Sigmoid colon (tissue), 6 donors: ENCODE measurements at regions not wholly inside any gene's neighbourhood (a gene's known extent, or its start where the extent isn't known, plus 50 kb on each side); places are given as distances from the start of the nearest gene placed in this dataset.

Experiments
- DNase-seq: peaks from one replicate; pipeline ENCODE4 v3.0.0-alpha.2; 2019
- H3K27ac ChIP-seq, 4 donors: fragments of 200-600 bp; sonication (generic); one replicate each; pipeline ENCODE4 v1.5.1; 2016 to 2019; ENCODE audit warnings: mild to moderate bottlenecking in 1 of 4
- H3K27me3 ChIP-seq, 3 donors: fragments of 200-600 bp; sonication (generic); one replicate each; pipeline ENCODE4 v1.5.1; 2019; ENCODE audit warnings: mild to moderate bottlenecking in 1 of 3
- H3K36me3 ChIP-seq, 4 donors: fragments of 200-600 bp; sonication (generic); one replicate each; pipeline ENCODE4 v1.5.1; 2016 to 2019
- H3K4me1 ChIP-seq, 4 donors: fragments of 200-600 bp; sonication (generic); one replicate each; pipeline ENCODE4 v1.5.1; 2017 to 2019
- H3K4me3 ChIP-seq, 4 donors: fragments of 200-600 bp; sonication (generic); one replicate each; pipeline ENCODE4 v1.5.1; 2017 to 2019; ENCODE audit warnings: mild to moderate bottlenecking in 2 of 4, moderate library complexity in 1 of 4
- H3K9me3 ChIP-seq, 4 donors: fragments of 200-600 bp in 3 of 4; sonication (generic) in 3 of 4; one replicate each; pipeline versions ENCODE4 v1.5.1 to v1.6.1; 2013 to 2019
- CTCF ChIP-seq, 4 experiments: fragments of 450-650 bp in 3 of 4; fragments of 200-600 bp in 1 of 4; IDR thresholded peaks; one replicate each; pipeline ENCODE4 v1.5.1; 2016 to 2019; ENCODE audit warnings: antibody characterized with exemption in 4 of 4, mild to moderate bottlenecking in 3 of 4, moderate library complexity in 2 of 4
- EP300 ChIP-seq, 4 donors: sonication (generic); formaldehyde crosslinking; IDR thresholded peaks; one replicate each; pipeline ENCODE4 v1.6.1; 2017; ENCODE audit warnings: antibody characterized with exemption in 4 of 4
- POLR2A ChIP-seq, 2 donors: fragments of 450-650 bp; IDR thresholded peaks; one replicate each; pipeline ENCODE4 v1.6.1; 2016; ENCODE audit warnings: antibody characterized with exemption in 2 of 2, mild to moderate bottlenecking in 2 of 2, moderate library complexity in 2 of 2
- POLR2AphosphoS5 ChIP-seq, 4 donors: sonication (generic); formaldehyde crosslinking; IDR thresholded peaks; one replicate each; pipeline ENCODE4 v1.6.1; 2017; ENCODE audit warnings: antibody characterized with exemption in 4 of 4
- WGBS, 2 donors: extraction: QIAGEN DNeasy Blood & Tissue Kit; methylation state at CpG; one replicate each; pipeline ENCODE4 v1.1.7; 2013; 5-methylcytosine and 5-hydroxymethylcytosine counted together
- intact Hi-C: fragments of 100-400 bp; cut with DNase I; formaldehyde crosslinking; loops from one replicate; pipeline ENCODE4 v1.15.1; 2023
- donor health status: healthy with polysubstance abuse.
- donor health status: healthy.

GRCh38 chr2:120519469-120519868, 173.5 kb downstream of the INHBB start:
- Histone ChIP-seq H3K27me3 (peaks cover 0 to 31% (median 0%) of the 10 kb centered on the region in 3 donors), H3K9me3 (no peaks in the 10 kb centered on the region), H3K36me3 (no peaks in the 10 kb centered on the region), H3K4me3 (no peak overlapping the region), H3K27ac (no peak overlapping the region), H3K4me1 (no peaks in the 10 kb centered on the region)
- no peak for DNase-seq
- TF ChIP-seq CTCF (IDR thresholded peaks at IDR 0.05) (no peak), POLR2A (IDR thresholded peaks at IDR 0.05) (no peak), POLR2AphosphoS5 (IDR thresholded peaks at IDR 0.05) (no peak), EP300 (IDR thresholded peaks at IDR 0.05) (no peak)
- 88 to 91% methylated on average over 6 of the region's 6 CpGs for WGBS, 2 donors
- intact Hi-C loops = no loop called here

- 87 to 88% methylated on average over 5 of the region's 5 CpGs for WGBS, 2 donors
- intact Hi-C loops = no loop called here
Observed at GRCh38 chr2:120520454-120520853, 174.5 kb downstream of the INHBB start.

GRCh38 chr2:120520929-120521912, 175.3 kb downstream of the INHBB start:
- no peaks in the 10 kb centered on the region for H3K4me1 ChIP-seq
- H3K27me3 ChIP-seq = peaks cover 0 to 31% (median 0%) of the 10 kb centered on the region in 3 donors
- TF ChIP-seq CTCF (IDR thresholded peaks at IDR 0.05) (peak in 2 of 4 experiments; percentile 10 to 29), POLR2A (IDR thresholded peaks at IDR 0.05) (no peak), EP300 (IDR thresholded peaks at IDR 0.05) (no peak), POLR2AphosphoS5 (IDR thresholded peaks at IDR 0.05) (no peak)
- no peak overlapping the region for H3K4me3 ChIP-seq
- intact Hi-C loops = no loop called here
- no peak overlapping the region for H3K27ac ChIP-seq
- DNase-seq = no peak
- no peaks in the 10 kb centered on the region for H3K9me3 ChIP-seq
- 33 to 42% methylated on average over 13 of the region's 13 CpGs for WGBS, 2 donors
- H3K36me3 ChIP-seq = no peaks in the 10 kb centered on the region

More at GRCh38 chr2:120520454-120520853, 174.5 kb downstream of the INHBB start:
- Histone ChIP-seq H3K9me3 (no peaks in the 10 kb centered on the region), H3K27me3 (peaks cover 0 to 31% (median 0%) of the 10 kb centered on the region in 3 donors), H3K36me3 (no peaks in the 10 kb centered on the region), H3K4me1 (no peaks in the 10 kb centered on the region), H3K4me3 (no peak overlapping the region), H3K27ac (no peak overlapping the region)
- no peak for TF ChIP-seq POLR2A (IDR thresholded peaks at IDR 0.05)
- TF ChIP-seq CTCF (IDR thresholded peaks at IDR 0.05) = no peak
- no peak for DNase-seq

GRCh38 chr2:120522151-120522751, 176.3 kb downstream of the INHBB start:
- TF ChIP-seq CTCF (IDR thresholded peaks at IDR 0.05) = no peak
- Histone ChIP-seq H3K27ac (no peak overlapping the region), H3K36me3 (no peaks in the 10 kb centered on the region), H3K9me3 (no peaks in the 10 kb centered on the region), H3K27me3 (peaks cover 0 to 31% (median 0%) of the 10 kb centered on the region in 3 donors), H3K4me1 (no peaks in the 10 kb centered on the region), H3K4me3 (no peak overlapping the region)
- WGBS, 2 donors = 37 to 58% methylated on average over 33 of the region's 33 CpGs
- DNase-seq = no peak
- intact Hi-C loops = no loop called here
